H9 (cell line): ENCODE measurements at regions not wholly inside any gene's neighbourhood (a gene's known extent, or its start where the extent isn't known, plus 50 kb on each side); places are given as distances from the start of the nearest gene placed in this dataset.

Experiments
- DNase-seq: peaks from one replicate; pipeline ENCODE4 v3.0.0-alpha.2; 2017
- H2AFZ ChIP-seq: one replicate; pipeline ENCODE4 v1.6.1; 2013; ENCODE audit warnings: mild to moderate bottlenecking, low read length, control low read depth, moderate library complexity
- H2AK5ac ChIP-seq: 2 replicates; pipeline ENCODE4 v1.6.1; 2013; ENCODE audit warnings: low read length, control low read depth, mixed read lengths; ENCODE audit not compliant: insufficient read length
- H2BK120ac ChIP-seq: one replicate; pipeline ENCODE4 v1.6.1; 2013; ENCODE audit warnings: low read depth, mild to moderate bottlenecking, low read length, control low read depth, inconsistent platforms; ENCODE audit not compliant: poor library complexity, severe bottlenecking
- H2BK12ac ChIP-seq: 2 replicates; pipeline ENCODE4 v1.6.1; 2013; ENCODE audit warnings: low read length, control low read depth, mixed read lengths, low read depth; ENCODE audit not compliant: insufficient read length
- H2BK15ac ChIP-seq: 2 replicates; pipeline ENCODE4 v1.6.1; 2013; ENCODE audit warnings: low read depth, low read length, control low read depth
- H2BK20ac ChIP-seq: one replicate; pipeline ENCODE4 v1.6.1; 2013; ENCODE audit warnings: low read depth, mild to moderate bottlenecking, low read length, control low read depth, inconsistent platforms; ENCODE audit not compliant: poor library complexity, severe bottlenecking
- H2BK5ac ChIP-seq: 2 replicates; pipeline ENCODE4 v1.6.1; 2013; ENCODE audit warnings: low read length, control low read depth, mixed read lengths; ENCODE audit not compliant: insufficient read length
- H3K14ac ChIP-seq: 2 replicates; pipeline ENCODE4 v1.6.1; 2013; ENCODE audit warnings: low read length, control low read depth; ENCODE audit not compliant: insufficient read depth
- H3K18ac ChIP-seq: 2 replicates; pipeline ENCODE4 v1.6.1; 2013; ENCODE audit warnings: low read depth, mild to moderate bottlenecking, mixed read lengths, low read length, control low read depth; ENCODE audit not compliant: insufficient read length
- H3K23ac ChIP-seq: 2 replicates; pipeline ENCODE4 v1.6.1; 2013; ENCODE audit warnings: low read length, control low read depth, mixed read lengths, low read depth; ENCODE audit not compliant: insufficient read length
- H3K23me2 ChIP-seq: 2 replicates; pipeline ENCODE4 v1.6.1; 2013; ENCODE audit warnings: low read depth, mild to moderate bottlenecking, mixed read lengths, low read length, control low read depth; ENCODE audit not compliant: insufficient read length, poor library complexity, severe bottlenecking
- H3K27ac ChIP-seq: 2 replicates; pipeline ENCODE4 v1.5.1; 2013; ENCODE audit warnings: low read length, control low read depth, mixed read lengths, low read depth; ENCODE audit not compliant: insufficient read length
- H3K27me3 ChIP-seq: 2 replicates; pipeline ENCODE4 v1.6.1; 2013; ENCODE audit warnings: low read length, control low read depth, inconsistent platforms; ENCODE audit not compliant: insufficient read depth
- H3K4ac ChIP-seq: 2 replicates; pipeline ENCODE4 v1.6.1; 2013; ENCODE audit warnings: low read depth, mild to moderate bottlenecking, control low read depth, inconsistent platforms, low read length, moderate library complexity
- H3K4me1 ChIP-seq: 2 replicates; pipeline ENCODE4 v1.6.1; 2013; ENCODE audit warnings: low read length, control low read depth, inconsistent platforms; ENCODE audit not compliant: insufficient read depth
- H3K4me2 ChIP-seq: 2 replicates; pipeline ENCODE4 v1.6.1; 2013; ENCODE audit warnings: low read length, control low read depth, mixed read lengths; ENCODE audit not compliant: insufficient read length, insufficient read depth
- H3K56ac ChIP-seq: 2 replicates; pipeline ENCODE4 v1.6.1; 2013; ENCODE audit warnings: low read depth, mild to moderate bottlenecking, mixed read lengths, low read length, control low read depth; ENCODE audit not compliant: insufficient read length
- H3K79me1 ChIP-seq: 2 replicates; pipeline ENCODE4 v1.6.1; 2013; ENCODE audit warnings: low read depth, mild to moderate bottlenecking, moderate library complexity, low read length, control low read depth, inconsistent platforms; ENCODE audit not compliant: insufficient read depth, poor library complexity, severe bottlenecking
- H3K79me2 ChIP-seq: 2 replicates; pipeline ENCODE4 v1.6.1; 2013; ENCODE audit warnings: low read length, control low read depth, inconsistent platforms; ENCODE audit not compliant: insufficient read depth
- H3K9ac ChIP-seq: 2 replicates; pipeline ENCODE4 v1.6.1; 2013; ENCODE audit warnings: low read length, control low read depth, mixed read lengths; ENCODE audit not compliant: insufficient read length; ENCODE audit errors: extremely low read depth
- H3K9me3 ChIP-seq: one replicate; pipeline ENCODE4 v1.6.1; 2013; ENCODE audit warnings: low read depth, low read length, inconsistent platforms; ENCODE audit not compliant: control insufficient read depth
- H3T11ph ChIP-seq: one replicate; pipeline ENCODE4 v1.6.1; 2013; ENCODE audit warnings: mild to moderate bottlenecking, low read length, control low read depth, inconsistent platforms
- H4K20me1 ChIP-seq: one replicate; pipeline ENCODE4 v1.6.1; 2013; ENCODE audit not compliant: control insufficient read depth, insufficient read length, insufficient read depth
- H4K5ac ChIP-seq: 2 replicates; pipeline ENCODE4 v1.6.1; 2013; ENCODE audit warnings: low read depth, mild to moderate bottlenecking, mixed read lengths, low read length, control low read depth; ENCODE audit not compliant: insufficient read length
- H4K8ac ChIP-seq: replicated peaks from 2 replicates; pipeline ENCODE4 v1.6.1; 2013; ENCODE audit warnings: low read length, control low read depth, mixed read lengths, low read depth; ENCODE audit not compliant: insufficient read length
- H4K91ac ChIP-seq: 2 replicates; pipeline ENCODE4 v1.6.1; 2013; ENCODE audit warnings: low read depth, mild to moderate bottlenecking, moderate library complexity, mixed read lengths, low read length, control low read depth; ENCODE audit not compliant: insufficient read length
- H3K27ac Mint-ChIP-seq, 3 experiments: 2 replicates in 2 of 3; 3 replicates in 1 of 3; pipeline ENCODE4 v1.8.0; 2020 to 2021; ENCODE audit warnings: mixed read lengths in 3 of 3, mild to moderate bottlenecking in 1 of 3, moderate library complexity in 1 of 3
- H3K27me3 Mint-ChIP-seq: 2 replicates; pipeline ENCODE4 v1.8.0; 2021; ENCODE audit warnings: low read depth, mild to moderate bottlenecking, moderate library complexity, mixed read lengths
- H3K36me3 Mint-ChIP-seq, 3 experiments: 2 replicates in 2 of 3; 3 replicates in 1 of 3; pipeline ENCODE4 v1.8.0; 2020 to 2021; ENCODE audit warnings: low read depth in 3 of 3, mixed read lengths in 3 of 3; ENCODE audit not compliant: insufficient read depth in 1 of 3
- H3K4me1 Mint-ChIP-seq, 2 experiments: 2 replicates each; pipeline ENCODE4 v1.8.0; 2020; ENCODE audit warnings: mixed read lengths in 2 of 2
- H3K4me3 Mint-ChIP-seq, 2 experiments: 2 replicates in 1 of 2; 3 replicates in 1 of 2; pipeline ENCODE4 v1.8.0; 2020 to 2021; ENCODE audit warnings: mild to moderate bottlenecking in 2 of 2, mixed read lengths in 2 of 2, moderate library complexity in 1 of 2
- H3K9me3 Mint-ChIP-seq, 2 experiments: 2 replicates in 1 of 2; 3 replicates in 1 of 2; pipeline ENCODE4 v1.8.0; 2020; ENCODE audit warnings: mild to moderate bottlenecking in 2 of 2, mixed read lengths in 2 of 2, moderate library complexity in 1 of 2
- TF ChIP-seq, protein P1 (sequence below): fragments of 200-600 bp; sonication (generic); conservative IDR thresholded peaks from 3 replicates; pipeline ENCODE4 v1.8.0; 2021; ENCODE audit warnings: antibody characterized with exemption, mild to moderate bottlenecking

DNA sequence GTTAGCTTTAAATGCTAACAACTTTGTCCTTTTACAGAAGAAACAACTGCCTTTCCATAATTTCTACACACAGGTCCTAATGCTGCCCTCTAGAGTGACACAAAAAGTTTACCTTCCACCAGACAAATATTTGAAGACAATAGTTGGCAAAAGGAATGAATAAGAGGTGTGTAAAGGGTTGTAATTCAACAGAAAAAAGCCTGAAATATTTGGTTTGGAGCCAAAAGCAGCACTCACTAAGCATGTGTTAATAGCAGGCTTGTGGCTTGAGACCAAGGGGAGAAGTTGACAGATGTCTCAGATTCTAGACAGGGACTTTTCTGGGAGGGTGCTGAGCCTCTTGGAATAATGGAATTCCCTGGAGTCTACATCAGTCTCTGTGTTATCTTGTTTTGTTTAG lies 156.2 kb upstream of the GALNT17 start:
- no peak overlapping the region for H2AFZ ChIP-seq
- Mint-ChIP-seq H3K27ac (no peak overlapping the region), H3K4me1 (peaks cover 2 to 7% of the 10 kb centered on the region in 2 experiments; a peak in 3 of 4 replicates), H3K4me3 (no peak overlapping the region), H3K36me3 (peaks cover 9 to 15% (median 14%) of the 10 kb centered on the region in 3 experiments), H3K9me3 (peaks cover 13 to 15% of the 10 kb centered on the region in 2 experiments), H3K27me3 (peaks cover 2% of the 10 kb centered on the region; the same call in 1 of the 2 replicates)
- H3K79me1 ChIP-seq = no peaks in the 10 kb centered on the region
- H3K23ac ChIP-seq = no peak overlapping the region
- H3K27ac ChIP-seq = no peak overlapping the region
- peaks cover 11% of the 10 kb centered on the region for H3K9me3 ChIP-seq
- H3K79me2 ChIP-seq = no peaks in the 10 kb centered on the region
- H4K91ac ChIP-seq = no peak overlapping the region
- no peaks in the 10 kb centered on the region for H3K4me1 ChIP-seq
- no peak overlapping the region for H2BK20ac ChIP-seq
- no peak overlapping the region for H2AK5ac ChIP-seq
- no peak overlapping the region for H3K4ac ChIP-seq
- DNase-seq = no peak
- no peak overlapping the region for H2BK120ac ChIP-seq
- H3T11ph ChIP-seq = no peak overlapping the region
- no peak overlapping the region for H2BK5ac ChIP-seq
- no peak overlapping the region for H4K5ac ChIP-seq
- no peak overlapping the region for H2BK15ac ChIP-seq
- no peak overlapping the region for H3K18ac ChIP-seq
- H4K20me1 ChIP-seq = no peaks in the 10 kb centered on the region
- no peak overlapping the region for H3K56ac ChIP-seq
- H3K9ac ChIP-seq = no peak overlapping the region
- H2BK12ac ChIP-seq = no peak overlapping the region
- H3K14ac ChIP-seq = no peak overlapping the region
- no peak overlapping the region for H4K8ac ChIP-seq
- TF ChIP-seq, protein P1, sequence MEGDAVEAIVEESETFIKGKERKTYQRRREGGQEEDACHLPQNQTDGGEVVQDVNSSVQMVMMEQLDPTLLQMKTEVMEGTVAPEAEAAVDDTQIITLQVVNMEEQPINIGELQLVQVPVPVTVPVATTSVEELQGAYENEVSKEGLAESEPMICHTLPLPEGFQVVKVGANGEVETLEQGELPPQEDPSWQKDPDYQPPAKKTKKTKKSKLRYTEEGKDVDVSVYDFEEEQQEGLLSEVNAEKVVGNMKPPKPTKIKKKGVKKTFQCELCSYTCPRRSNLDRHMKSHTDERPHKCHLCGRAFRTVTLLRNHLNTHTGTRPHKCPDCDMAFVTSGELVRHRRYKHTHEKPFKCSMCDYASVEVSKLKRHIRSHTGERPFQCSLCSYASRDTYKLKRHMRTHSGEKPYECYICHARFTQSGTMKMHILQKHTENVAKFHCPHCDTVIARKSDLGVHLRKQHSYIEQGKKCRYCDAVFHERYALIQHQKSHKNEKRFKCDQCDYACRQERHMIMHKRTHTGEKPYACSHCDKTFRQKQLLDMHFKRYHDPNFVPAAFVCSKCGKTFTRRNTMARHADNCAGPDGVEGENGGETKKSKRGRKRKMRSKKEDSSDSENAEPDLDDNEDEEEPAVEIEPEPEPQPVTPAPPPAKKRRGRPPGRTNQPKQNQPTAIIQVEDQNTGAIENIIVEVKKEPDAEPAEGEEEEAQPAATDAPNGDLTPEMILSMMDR = no peak
- H3K23me2 ChIP-seq = no peaks in the 10 kb centered on the region
- no peaks in the 10 kb centered on the region for H3K27me3 ChIP-seq
- no peak overlapping the region for H3K4me2 ChIP-seq
